GM12873 (cell line): ENCODE measurements at regions not wholly inside any gene's neighbourhood (a gene's known extent, or its start where the extent isn't known, plus 50 kb on each side); places are given as distances from the start of the nearest gene placed in this dataset.

Source experiments
- TF ChIP-seq, protein P1 (sequence below): IDR thresholded peaks from 2 replicates; pipeline ENCODE4 v1.5.1; 2012; ENCODE audit warnings: low read depth, mild to moderate bottlenecking, moderate library complexity, low read length, control low read depth; ENCODE audit not compliant: insufficient read depth; ENCODE audit errors: missing control alignments

DNA sequence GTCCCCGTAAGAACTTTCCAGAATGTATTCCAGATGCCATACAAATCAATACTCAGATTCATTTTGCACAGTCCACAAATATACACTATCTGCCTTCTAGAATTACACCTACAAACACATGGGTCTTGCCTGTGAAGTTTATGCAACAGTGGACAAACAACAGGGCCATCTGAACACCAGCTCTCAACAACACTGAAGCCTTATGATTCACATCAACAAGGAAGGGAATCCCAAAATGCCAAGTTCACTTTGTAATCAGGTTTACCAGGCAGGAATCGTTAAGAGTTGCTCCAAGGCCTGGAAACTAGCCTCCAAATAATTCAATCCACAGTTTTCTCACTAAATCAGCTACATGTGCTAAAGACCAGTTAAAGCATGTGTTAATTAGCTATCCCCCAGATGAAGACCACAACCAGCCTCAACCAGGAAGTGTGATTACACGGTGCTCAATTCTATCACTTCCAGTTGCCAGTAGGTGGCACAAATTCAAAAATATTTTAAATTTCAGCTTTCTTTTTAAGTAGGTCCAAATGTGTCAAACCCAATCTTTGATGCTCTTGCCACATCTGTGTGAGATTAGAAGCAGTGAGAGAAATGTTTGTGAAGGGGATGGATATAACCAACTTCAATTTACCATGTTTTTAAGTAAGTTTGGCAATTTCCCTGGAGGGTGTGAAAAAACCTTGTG lies 139.1 kb upstream of the BDNF start:
- TF ChIP-seq, protein P1, sequence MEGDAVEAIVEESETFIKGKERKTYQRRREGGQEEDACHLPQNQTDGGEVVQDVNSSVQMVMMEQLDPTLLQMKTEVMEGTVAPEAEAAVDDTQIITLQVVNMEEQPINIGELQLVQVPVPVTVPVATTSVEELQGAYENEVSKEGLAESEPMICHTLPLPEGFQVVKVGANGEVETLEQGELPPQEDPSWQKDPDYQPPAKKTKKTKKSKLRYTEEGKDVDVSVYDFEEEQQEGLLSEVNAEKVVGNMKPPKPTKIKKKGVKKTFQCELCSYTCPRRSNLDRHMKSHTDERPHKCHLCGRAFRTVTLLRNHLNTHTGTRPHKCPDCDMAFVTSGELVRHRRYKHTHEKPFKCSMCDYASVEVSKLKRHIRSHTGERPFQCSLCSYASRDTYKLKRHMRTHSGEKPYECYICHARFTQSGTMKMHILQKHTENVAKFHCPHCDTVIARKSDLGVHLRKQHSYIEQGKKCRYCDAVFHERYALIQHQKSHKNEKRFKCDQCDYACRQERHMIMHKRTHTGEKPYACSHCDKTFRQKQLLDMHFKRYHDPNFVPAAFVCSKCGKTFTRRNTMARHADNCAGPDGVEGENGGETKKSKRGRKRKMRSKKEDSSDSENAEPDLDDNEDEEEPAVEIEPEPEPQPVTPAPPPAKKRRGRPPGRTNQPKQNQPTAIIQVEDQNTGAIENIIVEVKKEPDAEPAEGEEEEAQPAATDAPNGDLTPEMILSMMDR = peak; percentile 32

DNA sequence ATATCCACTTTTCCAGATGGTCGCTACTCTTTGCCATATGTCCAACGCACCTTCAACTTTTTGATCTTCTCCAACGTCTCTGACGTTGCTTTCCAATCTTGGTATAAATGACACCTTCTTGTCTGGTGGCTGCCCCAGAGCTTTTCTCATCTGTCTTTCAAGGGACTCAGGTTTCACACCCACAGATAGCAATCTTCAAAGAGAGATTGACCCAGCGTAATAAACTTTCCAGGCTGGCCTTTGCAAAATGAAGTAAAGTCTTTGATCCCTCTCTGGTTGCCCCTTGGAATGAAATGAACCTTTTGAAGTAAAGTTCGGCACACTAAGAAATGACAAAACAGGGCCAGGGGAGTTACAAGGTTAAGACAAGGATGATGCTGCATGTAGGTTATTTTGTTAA lies 138.4 kb upstream of the BDNF start:
- TF ChIP-seq, protein P1 = no peak

DNA sequence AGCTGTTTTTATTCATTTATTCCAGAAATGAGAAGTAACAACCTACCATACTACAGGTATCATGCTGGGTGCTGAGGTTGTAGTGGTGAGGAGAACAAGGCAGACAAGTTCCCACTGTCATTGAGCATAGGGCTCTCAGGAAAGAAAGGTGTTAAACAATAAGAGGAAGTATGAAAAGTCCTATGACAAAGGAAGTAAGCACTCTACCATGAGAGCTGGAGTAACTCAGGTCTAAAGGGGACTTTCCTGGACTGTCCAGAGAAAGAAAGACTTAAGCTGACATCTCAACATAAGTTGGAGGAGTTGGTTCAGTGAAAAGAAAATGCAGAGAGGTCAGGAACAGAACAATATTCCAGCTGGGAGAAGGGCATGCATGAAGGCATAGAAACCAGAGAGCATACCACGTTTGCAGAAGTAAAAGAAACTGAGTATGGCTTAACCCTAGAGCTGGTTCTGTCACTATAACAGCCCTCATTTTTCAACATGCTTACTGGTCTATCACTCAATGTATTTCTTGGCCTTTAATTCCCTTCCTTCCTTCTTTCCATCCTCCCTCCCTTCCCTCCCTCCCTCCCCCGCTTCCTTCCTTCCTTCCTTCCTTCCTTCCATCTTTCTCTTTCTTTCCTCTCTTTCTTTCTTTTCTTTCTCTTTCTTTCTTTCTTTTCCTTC lies 137.8 kb upstream of the BDNF start:
- TF ChIP-seq, protein P1 = no peak

DNA sequence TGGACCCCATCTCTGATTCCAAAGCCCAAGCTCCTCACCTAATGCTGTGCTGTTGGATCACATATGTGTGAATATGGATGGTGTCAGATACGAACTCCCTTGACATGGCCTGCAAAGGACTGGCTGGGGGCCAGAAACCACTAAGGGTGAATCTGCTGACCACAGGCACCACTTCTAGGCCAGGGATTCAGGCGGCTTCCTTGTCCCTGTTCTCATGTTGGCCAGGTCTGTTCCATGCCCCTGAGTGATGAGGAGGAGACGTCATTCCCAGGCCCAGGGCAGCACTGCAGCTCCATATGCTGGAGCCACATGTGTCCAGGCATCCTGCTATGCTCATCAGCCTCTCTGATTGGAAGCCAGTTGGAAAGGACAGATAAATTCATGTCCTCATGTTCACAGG lies 130.0 kb upstream of the BDNF start:
- TF ChIP-seq, protein P1 = no peak

DNA sequence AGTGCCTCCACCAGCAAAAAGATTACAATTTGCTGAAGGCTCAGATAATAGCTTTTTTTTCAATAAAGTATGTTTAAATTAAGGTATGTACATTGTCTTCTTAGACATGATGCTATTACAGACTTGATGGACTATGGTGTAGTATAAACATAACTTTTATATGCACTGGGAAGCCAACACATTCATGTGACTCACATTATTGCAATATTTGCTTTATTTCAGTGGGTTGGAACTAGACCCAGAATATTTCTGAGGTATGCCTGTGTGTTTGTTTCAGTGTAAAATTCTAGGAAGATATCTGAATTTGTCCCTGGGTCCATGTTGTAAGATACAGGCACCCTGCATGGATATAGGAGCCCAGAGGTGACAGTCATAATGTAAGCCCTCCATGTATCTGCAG lies 120.0 kb upstream of the BDNF start:
- TF ChIP-seq, protein P1 = no peak

DNA sequence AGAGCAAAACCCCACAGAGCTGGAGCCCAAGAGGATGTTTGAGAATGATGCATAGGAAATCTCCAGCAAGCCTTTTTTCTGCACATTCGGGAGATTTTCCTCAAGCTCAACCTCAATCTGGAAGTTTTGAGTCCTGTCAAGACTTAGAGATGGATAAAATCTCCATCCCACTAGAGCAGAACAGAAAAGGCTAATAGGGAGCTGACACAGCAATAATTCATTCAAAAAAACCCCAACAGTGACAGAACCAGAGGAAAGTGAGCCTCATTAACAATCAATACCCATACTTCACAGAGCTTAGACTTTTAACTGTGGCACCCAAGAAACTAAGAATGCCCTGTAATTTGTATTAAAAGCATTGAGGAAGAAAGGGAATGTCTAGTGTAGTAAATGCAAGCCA lies 115.9 kb upstream of the BDNF start:
- TF ChIP-seq, protein P1 = no peak

DNA sequence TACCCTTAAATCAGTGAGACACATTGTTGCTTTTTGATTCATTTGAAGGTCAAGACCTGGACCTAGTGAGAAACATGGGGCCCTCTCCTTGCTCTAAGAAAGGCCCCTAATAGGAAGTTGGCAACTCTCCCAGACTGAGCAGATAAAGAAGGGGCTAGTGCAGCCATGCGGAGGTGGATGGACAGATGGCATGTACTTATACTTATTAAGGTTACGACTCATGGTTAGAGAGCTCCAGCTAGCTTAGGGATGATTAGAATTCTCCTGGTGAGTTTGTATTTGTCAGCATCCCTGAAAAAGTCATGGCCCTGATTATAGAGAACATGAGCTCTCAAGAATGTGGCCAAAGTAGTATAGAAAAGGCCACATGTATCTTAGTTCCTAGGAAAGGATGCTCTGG lies 112.1 kb upstream of the BDNF start:
- TF ChIP-seq, protein P1 = no peak
